Large intestine (tissue), 3 donors: ENCODE measurements at regions not wholly inside any gene's neighbourhood (a gene's known extent, or its start where the extent isn't known, plus 50 kb on each side); places are given as distances from the start of the nearest gene placed in this dataset.

Experiments
- DNase-seq, 2 donors: peaks; one replicate each; pipeline versions ENCODE4 v3.0.0 to v3.0.0-alpha.2; 2013
- H3K27ac ChIP-seq: one replicate; pipeline ENCODE4 v1.5.1; 2013; ENCODE audit warnings: low read length
- H3K27me3 ChIP-seq: 2 replicates; pipeline ENCODE4 v1.6.1; 2013; ENCODE audit warnings: low read length; ENCODE audit not compliant: control insufficient read depth, insufficient read depth
- H3K36me3 ChIP-seq: 2 replicates; pipeline ENCODE4 v1.6.1; 2013; ENCODE audit warnings: low read length; ENCODE audit not compliant: control insufficient read depth, insufficient read depth
- H3K4me1 ChIP-seq: one replicate; pipeline ENCODE4 v1.6.1; 2013; ENCODE audit warnings: low read length; ENCODE audit not compliant: control insufficient read depth, insufficient read depth
- H3K4me3 ChIP-seq: one replicate; pipeline ENCODE4 v1.5.1; 2013; ENCODE audit warnings: low read length
- H3K9me3 ChIP-seq: one replicate; pipeline ENCODE4 v1.6.1; 2013; ENCODE audit warnings: mild to moderate bottlenecking, low read depth, low read length, moderate library complexity; ENCODE audit not compliant: control insufficient read depth
- WGBS: methylation state at CpG from one replicate; pipeline ENCODE4 v1.1.5; 2013; ENCODE audit warnings: low lambda C conversion rate; ENCODE audit not compliant: insufficient coverage; 5-methylcytosine and 5-hydroxymethylcytosine counted together

- Histone ChIP-seq H3K27ac (no peak overlapping the region), H3K4me3 (no peak overlapping the region), H3K4me1 (peaks cover 4% of the 10 kb centered on the region), H3K27me3 (no peaks in the 10 kb centered on the region), H3K9me3 (no peaks in the 10 kb centered on the region), H3K36me3 (no peaks in the 10 kb centered on the region)
- WGBS = no CpG with 5 or more reads among the region's 4 CpGs
- no peak for DNase-seq
These were observed 643.6 kb downstream of the ACTL7B start for GRCh38 chr9:108212184-108212583.

GRCh38 chr9:108211411-108211955 lies 644.3 kb downstream of the ACTL7B start:
- no peak for DNase-seq
- Histone ChIP-seq H3K27me3 (no peaks in the 10 kb centered on the region), H3K4me3 (no peak overlapping the region), H3K4me1 (peaks cover 4% of the 10 kb centered on the region), H3K27ac (no peak overlapping the region), H3K9me3 (no peaks in the 10 kb centered on the region), H3K36me3 (no peaks in the 10 kb centered on the region)
- no CpG with 5 or more reads among the region's 1 CpG for WGBS

- Histone ChIP-seq H3K27ac (no peak overlapping the region), H3K36me3 (no peaks in the 10 kb centered on the region), H3K4me3 (no peak overlapping the region), H3K9me3 (no peaks in the 10 kb centered on the region), H3K27me3 (no peaks in the 10 kb centered on the region), H3K4me1 (peaks cover 4% of the 10 kb centered on the region)
- DNase-seq = peak; percentile 42 to 84
- WGBS = no CpG with 5 or more reads among the region's 5 CpGs
These were observed 646.6 kb downstream of the ACTL7B start for GRCh38 chr9:108209132-108209685.

GRCh38 chr9:108207561-108208165 lies 648.1 kb downstream of the ACTL7B start:
- H3K4me3 ChIP-seq = no peak overlapping the region
- no peak for DNase-seq
- H3K27ac ChIP-seq = no peak overlapping the region
- WGBS = 100% methylated on average over 1 of the region's 7 CpGs
- no peaks in the 10 kb centered on the region for H3K27me3 ChIP-seq
- no peaks in the 10 kb centered on the region for H3K9me3 ChIP-seq
- peaks cover 4% of the 10 kb centered on the region for H3K4me1 ChIP-seq
- H3K36me3 ChIP-seq = no peaks in the 10 kb centered on the region

GRCh38 chr9:108205276-108205675 lies 650.5 kb downstream of the ACTL7B start:
- no peaks in the 10 kb centered on the region for H3K27me3 ChIP-seq
- no peak for DNase-seq
- no peaks in the 10 kb centered on the region for H3K36me3 ChIP-seq
- no peak overlapping the region for H3K4me3 ChIP-seq
- H3K27ac ChIP-seq = no peak overlapping the region
- H3K4me1 ChIP-seq = peaks cover 4% of the 10 kb centered on the region
- no peaks in the 10 kb centered on the region for H3K9me3 ChIP-seq

- no peak for DNase-seq
- no CpG with 5 or more reads among the region's 1 CpG for WGBS
These were observed 657.9 kb downstream of the ACTL7B start for GRCh38 chr9:108197899-108198298.

GRCh38 chr9:108197008-108197365 lies 658.8 kb downstream of the ACTL7B start:
- H3K27ac ChIP-seq = no peak overlapping the region
- H3K27me3 ChIP-seq = peaks cover 2% of the 10 kb centered on the region
- WGBS = no CpG with 5 or more reads among the region's 3 CpGs
- no peak for DNase-seq
- H3K36me3 ChIP-seq = no peaks in the 10 kb centered on the region
- H3K4me3 ChIP-seq = no peak overlapping the region
- no peaks in the 10 kb centered on the region for H3K9me3 ChIP-seq
- H3K4me1 ChIP-seq = no peaks in the 10 kb centered on the region

More at GRCh38 chr9:108197899-108198298, 657.9 kb downstream of the ACTL7B start:
- Histone ChIP-seq H3K27ac (no peak overlapping the region), H3K4me1 (no peaks in the 10 kb centered on the region), H3K27me3 (no peaks in the 10 kb centered on the region), H3K4me3 (no peak overlapping the region), H3K36me3 (no peaks in the 10 kb centered on the region), H3K9me3 (no peaks in the 10 kb centered on the region)

- H3K27ac ChIP-seq = no peak overlapping the region
- no peaks in the 10 kb centered on the region for H3K9me3 ChIP-seq
- H3K4me3 ChIP-seq = no peak overlapping the region
- H3K36me3 ChIP-seq = no peaks in the 10 kb centered on the region
- H3K27me3 ChIP-seq = peaks cover 2% of the 10 kb centered on the region
- 20% methylated on average over 2 of the region's 5 CpGs for WGBS
- no peaks in the 10 kb centered on the region for H3K4me1 ChIP-seq
- peak; percentile 8 to 30 for DNase-seq
These were observed 659.3 kb downstream of the ACTL7B start for GRCh38 chr9:108196332-108197007.

- H3K4me3 ChIP-seq = no peak overlapping the region
- H3K27ac ChIP-seq = no peak overlapping the region
- DNase-seq = peak in 1 of 2 donors; percentile 25
These were observed 661.6 kb downstream of the ACTL7B start for GRCh38 chr9:108194154-108194553.

GRCh38 chr9:108193026-108193710 lies 662.6 kb downstream of the ACTL7B start:
- H3K9me3 ChIP-seq = no peaks in the 10 kb centered on the region
- no peak overlapping the region for H3K4me3 ChIP-seq
- WGBS = 68% methylated on average over 7 of the region's 8 CpGs
- H3K27ac ChIP-seq = no peak overlapping the region
- DNase-seq = no peak
- H3K4me1 ChIP-seq = no peaks in the 10 kb centered on the region
- H3K27me3 ChIP-seq = peaks cover 2% of the 10 kb centered on the region
- no peaks in the 10 kb centered on the region for H3K36me3 ChIP-seq

More at GRCh38 chr9:108194154-108194553, 661.6 kb downstream of the ACTL7B start:
- Histone ChIP-seq H3K4me1 (no peaks in the 10 kb centered on the region), H3K27me3 (peaks cover 2% of the 10 kb centered on the region), H3K9me3 (no peaks in the 10 kb centered on the region), H3K36me3 (no peaks in the 10 kb centered on the region)
